ENCODE measurements at regions not wholly inside any gene's neighbourhood (a gene's known extent, or its start where the extent isn't known, plus 50 kb on each side); places are given as distances from the start of the nearest gene placed in this dataset.

DNA sequence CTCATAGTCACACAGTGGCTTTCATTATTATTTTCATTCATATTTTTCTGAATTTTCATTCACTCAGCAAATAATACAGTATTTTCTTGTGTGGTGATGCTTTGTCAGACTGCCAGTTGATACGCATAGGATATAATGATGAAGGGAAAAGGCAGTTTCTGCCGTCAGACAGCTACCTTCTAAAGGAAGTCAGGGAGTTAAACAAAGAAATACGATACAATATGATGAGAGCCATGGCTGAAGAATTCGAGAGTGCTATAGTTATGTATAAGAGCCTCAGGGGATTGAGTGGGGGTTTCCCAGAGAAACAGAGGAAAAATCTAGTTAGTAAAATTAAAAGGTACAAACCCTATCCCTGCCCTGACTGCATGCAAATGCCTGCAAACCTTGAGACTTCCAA is 479.1 kb downstream of the OLFM4 start:
- DNase-seq (ENCODE audit: low spot score) = no peak

DNA sequence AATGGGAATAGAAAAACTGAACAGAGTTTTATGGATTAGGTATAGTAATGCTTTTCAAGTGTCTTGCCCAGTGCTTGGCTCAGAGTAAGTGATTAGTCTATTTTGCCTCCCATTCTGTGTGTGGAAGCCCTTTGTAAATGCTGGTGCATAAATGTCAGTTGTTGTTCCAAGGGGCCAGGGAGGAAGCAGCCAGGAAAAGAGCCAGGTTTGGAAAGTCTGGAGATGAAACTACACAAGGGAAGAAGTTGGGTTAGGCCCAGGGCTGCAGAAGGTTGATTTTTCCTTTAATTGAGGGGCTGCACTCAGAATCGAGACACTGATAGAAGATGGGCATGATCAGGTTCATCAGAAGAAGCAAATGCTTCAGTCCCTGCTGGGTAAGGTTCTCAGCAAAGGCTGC is 484.0 kb downstream of the OLFM4 start:
- no peak for DNase-seq (ENCODE audit: low spot score)

DNA sequence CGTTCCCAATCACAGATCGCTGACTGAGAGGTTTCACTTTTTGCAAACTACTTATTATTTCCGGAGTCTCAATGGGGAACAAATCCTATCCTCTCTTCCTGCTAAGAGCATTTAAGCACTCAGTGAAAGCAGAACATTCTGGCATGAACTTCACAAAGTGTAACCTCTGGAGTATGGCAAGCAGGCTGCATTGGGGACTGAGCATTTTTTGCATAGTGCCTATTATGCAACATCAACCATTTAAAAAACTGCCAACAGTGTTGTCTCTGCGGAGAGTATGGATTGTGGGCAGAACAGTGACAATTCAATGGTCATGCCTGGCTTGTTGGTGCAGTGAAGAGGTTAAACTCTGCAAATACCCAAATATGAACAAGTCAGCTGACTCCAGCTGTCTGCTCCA is 484.6 kb downstream of the OLFM4 start:
- DNase-seq (ENCODE audit: low spot score) = no peak

DNA sequence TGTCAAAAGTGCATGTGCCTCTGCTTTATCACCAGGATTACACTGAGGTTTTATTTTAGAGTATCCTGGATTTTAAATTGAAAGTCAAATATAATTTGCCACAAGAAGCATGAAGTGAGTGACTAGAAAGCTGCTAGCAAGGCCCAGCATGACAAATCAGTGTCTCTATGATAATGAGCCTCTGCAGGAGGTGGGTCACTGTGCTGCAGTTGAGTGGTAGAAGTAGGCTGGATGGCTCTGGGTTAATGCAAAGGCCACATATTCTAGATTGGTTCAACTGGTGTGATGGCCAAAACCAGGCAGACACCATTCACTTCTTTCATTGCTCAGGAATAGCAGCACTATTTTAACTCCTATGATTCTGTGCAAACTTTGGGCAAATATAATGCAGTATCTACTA is 491.5 kb downstream of the OLFM4 start:
- DNase-seq (ENCODE audit: low spot score) = no peak

DNA sequence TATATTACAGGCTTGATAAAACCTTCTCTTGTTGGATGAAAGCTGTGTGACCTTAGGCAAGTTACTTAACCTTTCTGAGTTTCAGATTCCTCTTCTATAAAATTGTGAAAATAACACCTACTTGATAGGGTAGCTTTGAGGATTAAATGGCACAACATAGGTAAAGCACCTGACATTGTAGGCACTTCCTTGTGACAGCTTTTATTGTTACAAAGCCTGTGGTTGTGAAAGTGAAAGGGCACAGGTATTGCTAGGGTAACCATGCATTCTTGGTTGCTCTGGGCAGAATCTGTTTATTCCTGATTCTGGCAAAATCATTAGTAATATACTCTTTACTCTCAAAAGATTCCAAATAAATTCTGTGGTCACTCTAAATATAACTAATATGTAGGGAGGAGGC is 493.4 kb downstream of the OLFM4 start:
- DNase-seq (ENCODE audit: low spot score) = no peak

DNA sequence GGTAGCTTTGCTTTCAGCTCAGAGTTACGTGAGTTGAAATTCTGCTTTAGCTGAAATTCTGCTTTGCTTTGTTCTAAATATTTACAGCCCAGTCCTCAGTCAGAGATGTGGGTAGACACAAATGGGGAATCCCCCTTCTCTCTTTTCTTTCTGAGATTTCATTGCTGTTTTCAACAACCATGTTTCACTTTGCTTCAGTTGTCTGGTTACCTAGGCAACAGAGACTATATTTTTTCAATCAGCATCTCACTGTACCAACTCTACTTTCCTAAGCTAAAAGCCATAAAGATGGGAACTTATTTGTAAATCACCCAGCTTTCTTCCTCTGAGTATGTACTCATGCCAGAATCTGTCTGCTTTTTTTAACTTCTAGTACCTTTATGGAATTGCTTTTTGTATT is 509.0 kb downstream of the OLFM4 start:
- no peak for DNase-seq (ENCODE audit: low spot score)

DNA sequence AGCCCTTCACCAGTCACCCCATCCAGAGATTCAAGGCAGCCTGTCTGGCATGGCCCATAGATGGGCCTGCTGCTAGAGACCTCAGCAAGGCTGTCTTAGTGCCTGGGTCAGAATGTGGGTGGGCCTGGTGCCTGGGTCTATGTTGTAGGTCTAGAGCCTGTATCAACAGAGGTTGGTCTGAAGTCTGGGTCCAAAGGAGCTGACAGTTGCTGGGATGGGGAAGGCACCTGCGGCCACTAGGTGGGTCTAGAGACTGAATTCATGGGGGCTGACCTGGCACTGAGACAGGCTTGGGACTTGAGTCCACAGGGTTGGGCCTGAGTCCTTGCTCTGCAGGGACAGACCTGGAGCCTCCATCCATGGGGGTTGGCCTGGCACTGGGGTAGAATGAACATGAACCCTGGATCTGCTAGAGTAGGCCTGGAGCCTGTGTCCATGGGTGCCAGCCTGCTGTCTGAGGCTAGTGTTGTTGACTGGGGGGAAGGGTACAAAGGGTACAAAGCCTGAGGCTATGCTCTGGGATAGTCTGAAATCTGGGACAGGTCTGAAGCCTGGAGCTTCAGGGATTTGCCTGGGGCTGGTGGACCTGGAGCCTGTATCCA is 516.8 kb downstream of the OLFM4 start:
- no peak for DNase-seq (ENCODE audit: low spot score)

DNA sequence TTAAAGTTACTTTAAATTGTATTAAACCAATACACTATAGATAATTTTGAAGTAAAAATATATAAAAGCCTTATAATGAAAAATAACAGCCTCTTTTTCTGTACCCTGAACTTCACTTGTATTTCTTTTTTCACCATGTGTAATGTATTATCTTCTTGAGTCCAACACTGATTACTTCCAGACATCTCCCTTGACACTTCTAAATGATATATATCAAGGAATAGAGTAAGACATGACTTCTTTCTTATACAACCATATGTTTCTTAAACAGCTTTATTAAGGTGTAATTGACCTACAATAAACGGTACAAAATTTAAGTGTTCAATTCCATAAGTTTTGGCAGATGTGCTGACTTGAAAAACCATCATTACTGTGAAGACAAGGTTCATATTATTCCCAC is 531.9 kb downstream of the OLFM4 start:
- DNase-seq (ENCODE audit: low spot score) = no peak

DNA sequence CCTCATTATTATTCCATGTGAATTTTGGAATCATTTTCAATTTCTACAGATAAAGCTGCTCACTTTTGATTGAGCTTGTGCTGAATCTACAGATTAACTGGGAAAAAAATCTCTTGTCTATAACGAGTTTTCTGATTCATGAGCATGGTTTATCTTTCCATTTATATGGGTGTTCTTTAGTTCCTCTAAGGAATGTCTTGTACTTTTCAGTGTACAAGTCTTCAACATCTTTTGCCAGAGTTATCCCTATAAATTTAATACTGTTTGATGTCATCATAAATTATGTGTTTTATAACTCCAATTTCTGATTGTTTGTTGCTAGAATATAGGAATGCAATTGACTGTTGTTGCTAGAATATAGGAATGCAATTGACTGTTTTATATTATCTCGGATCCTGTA is 533.8 kb downstream of the OLFM4 start:
- DNase-seq (ENCODE audit: low spot score) = no peak

DNA sequence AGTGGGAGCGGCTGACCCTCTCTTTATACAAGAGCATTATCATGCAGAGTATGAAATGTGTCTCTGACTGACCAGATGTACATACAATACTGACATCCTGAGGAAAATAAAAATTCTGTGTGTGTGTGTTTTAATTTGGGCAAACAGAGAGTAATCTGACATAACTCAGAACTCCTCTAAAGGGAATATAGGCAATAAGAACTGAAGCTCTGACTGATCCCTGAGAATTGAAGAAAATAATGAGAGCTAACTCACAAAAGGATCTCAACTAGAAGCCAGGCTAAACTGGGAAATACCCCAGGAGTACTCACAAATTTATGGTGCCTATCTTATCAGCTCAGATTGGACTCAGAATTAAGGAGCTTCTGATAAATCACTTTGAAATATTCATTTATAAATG is 539.9 kb downstream of the OLFM4 start:
- no peak for DNase-seq (ENCODE audit: low spot score)

DNA sequence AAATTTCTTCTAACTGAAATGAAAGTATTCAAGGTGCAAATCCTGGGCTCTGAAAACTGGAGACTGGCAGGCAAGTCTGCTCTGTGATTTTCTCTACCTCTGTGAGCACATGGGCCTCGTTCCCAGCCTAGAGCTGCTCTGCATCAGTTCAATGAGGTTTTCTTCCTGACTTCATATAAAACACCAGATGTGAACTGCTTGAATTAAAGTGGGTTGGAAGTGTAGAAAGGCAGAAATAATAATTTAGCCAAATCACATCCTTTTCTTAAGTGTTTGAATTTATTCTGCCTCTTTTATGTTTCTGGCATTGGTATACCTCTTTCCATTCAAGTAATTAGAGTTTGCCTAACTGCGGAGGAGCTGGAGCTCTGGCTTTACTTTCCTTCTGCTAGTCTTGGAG is 540.8 kb downstream of the OLFM4 start:
- DNase-seq (ENCODE audit: low spot score) = no peak

DNA sequence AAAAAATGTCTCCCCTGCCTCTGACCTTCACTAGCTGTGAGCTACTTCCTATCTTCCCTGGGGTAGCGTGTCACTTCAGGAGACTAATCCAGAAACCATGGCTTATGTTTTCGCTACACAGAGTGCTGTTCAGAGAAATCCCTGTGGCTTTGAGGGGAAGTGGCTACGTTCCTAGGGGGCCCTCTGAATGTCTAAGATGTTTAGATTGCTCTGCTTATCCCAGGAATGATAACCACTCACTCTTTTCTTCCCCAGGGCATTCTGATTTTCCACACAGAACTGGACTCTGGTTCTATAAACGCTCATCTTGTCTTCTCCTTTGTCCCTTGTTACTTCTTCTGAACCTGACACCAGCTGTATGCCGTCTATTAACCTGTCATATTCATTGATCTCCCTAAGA is 572.5 kb downstream of the OLFM4 start:
- DNase-seq (ENCODE audit: low spot score) = no peak

DNA sequence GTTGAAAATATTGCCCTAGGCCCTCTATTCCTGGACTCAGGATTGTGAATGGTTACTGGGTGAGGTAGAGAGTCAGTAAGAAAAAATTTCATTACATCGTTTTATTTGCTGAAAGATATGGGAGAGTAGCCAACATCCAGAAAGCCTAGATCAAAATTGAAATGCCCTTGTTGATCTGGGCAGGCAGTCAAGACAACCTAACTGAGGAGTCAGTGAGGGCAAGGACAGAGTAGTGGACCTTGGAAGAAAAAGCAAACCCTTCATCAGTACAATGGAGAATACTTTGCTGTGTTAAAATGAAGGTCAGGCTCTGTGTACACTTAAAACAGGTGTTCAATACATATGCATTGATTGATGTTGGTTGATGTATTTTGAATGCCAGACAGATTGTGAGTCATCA is 576.7 kb downstream of the OLFM4 start:
- DNase-seq (ENCODE audit: low spot score) = no peak

DNA sequence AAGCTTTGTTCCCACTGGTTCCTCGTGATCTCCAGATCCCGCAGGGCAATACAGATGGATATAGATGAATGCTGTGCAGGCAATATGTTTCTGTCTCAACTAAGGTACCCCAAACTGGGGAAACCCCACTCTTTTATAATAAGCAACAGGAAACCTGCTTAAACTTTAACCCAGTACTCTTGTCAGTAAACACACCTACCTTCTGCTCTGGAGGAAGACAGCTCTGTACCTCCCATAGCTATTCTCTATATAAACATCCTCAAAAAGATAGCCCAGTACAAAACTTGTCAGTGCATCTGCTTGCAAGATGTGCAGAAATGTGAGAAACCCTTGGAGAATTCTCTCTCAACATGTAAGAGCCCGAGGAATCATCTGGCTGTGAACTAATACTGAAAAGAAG is 583.6 kb downstream of the OLFM4 start:
- DNase-seq (ENCODE audit: low spot score) = no peak

DNA sequence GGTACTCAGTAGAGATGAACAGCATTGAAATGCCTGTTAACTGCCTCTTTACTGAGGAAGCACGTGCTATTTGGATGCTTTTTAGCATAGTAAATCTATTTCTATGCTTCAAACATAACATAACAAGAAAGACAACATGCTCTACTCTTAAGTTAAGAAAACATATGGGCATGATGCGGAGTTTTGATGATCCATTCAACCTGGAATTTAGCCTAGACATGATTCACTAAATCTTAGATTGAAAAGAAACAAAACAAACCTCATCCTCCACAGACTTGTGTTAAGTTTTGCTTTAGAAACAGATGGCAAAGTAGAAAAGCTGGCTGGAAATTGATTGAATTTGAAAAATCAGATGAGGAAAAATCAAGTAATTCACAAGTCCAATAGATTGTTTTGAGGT is 593.8 kb downstream of the OLFM4 start:
- DNase-seq (ENCODE audit: low spot score) = no peak

DNA sequence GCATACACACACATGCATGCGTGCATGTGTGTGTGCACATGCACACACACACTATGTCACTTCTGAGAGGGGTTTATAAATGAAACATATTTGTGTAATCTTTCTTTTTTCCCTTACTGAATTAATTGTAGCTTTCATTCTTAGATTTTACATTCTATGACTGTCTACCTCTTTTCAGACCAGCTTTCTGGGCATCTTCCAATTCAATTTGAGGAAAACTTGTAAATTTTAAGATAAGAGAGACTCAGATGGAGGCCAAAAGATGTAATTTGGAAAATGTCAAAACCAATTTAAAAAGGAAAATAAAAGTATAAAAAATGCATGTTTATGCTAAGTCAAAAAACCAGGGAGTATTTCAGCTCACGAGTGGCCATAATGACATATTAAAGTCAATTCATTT is 594.5 kb downstream of the OLFM4 start:
- no peak for DNase-seq (ENCODE audit: low spot score)

DNA sequence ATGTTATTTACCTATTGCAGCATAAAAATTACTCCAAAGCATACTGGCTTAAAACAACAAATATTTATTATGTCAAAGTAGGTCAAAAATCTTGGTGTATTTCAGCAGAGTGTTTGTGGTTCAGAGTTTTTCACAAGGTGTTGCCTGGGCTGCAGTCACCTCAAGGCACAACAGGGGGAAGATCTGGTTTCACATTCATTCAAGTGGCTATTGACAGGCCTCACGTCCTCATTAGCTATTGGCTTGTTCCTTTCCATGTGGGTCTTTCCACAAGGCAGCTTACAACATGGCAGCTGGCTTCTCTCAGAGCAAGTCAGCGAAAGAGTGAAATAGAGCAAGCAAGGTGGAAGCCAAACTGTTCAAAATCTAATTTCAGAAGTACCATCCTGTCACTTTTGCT is 602.9 kb downstream of the OLFM4 start:
- DNase-seq (ENCODE audit: low spot score) = no peak

DNA sequence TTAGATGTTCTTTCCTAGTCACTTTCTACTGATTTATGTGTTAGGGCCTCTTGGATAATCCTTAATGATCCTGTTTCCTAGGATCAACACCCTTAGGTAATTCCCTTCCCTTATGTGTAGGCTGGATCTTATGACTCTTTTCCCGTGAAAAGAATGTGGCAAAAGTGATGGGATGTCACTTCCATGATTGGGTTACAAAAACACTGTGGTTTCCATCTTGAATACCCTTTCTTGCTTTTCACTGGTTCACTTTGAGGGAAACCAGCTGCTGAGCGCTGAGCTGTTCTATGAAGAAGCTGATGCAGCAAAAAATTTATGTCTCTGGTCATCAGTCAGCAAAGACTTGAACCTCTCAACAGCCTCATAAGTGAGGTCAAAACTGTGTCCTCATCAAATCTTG is 609.4 kb downstream of the OLFM4 start:
- DNase-seq (ENCODE audit: low spot score) = no peak

DNA sequence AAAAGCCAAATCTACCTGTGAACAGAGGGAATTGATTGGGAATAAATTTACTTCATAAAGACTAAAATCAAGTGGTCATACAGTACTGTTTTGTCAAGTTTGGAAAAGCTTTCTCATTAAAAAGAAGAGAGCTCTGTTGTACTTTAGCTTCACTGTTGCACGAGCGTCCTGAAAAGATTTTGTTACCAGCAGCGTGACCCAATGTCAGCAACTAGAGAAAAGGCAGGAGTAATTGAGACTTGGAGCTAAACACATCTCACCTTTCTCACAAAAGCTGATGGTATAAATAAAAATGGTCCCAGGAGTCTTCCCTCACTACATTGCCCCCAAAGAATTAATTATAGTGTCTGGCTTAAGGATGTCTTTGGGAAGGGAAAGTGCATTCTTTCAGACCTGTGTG is 613.7 kb downstream of the OLFM4 start:
- no peak for DNase-seq (ENCODE audit: low spot score)

DNA sequence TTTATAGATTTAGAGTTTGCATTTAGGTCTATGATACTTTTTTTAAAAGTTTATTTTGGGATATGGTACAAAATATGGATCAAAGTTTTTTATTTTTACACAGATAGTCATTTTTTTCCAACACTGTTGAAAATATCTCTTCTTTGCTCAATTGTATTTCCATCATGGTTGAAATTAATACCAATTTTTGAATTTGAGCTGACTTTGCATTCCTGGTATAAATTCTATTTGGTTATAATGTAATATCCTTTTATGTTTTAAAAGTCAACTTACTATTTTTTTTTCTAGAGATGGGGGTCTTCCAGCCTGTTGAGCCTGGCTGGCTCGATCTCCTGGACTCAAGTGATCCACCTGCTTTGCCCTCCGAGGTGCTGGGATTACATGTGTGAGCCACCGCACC is 620.1 kb downstream of the OLFM4 start:
- no peak for DNase-seq (ENCODE audit: low spot score)

DNA sequence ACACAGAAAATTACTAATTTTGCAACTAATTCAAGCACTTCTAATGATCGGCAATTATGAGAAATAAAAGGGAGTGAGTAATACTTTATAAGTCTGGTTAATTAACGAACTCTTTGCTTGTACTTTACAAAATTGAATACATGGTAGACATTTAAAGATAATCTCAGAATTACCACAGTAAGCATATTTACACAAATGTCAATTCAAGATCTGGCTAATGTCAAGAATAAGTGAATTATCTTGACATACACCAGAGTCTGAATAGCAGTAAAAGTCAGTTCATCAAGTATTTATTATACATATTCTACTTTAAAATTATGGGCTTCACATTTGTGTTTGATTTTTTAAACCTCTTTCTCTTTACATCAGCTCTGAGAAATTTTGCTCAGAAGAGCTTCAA is 643.4 kb downstream of the OLFM4 start:
- DNase-seq (ENCODE audit: low spot score) = no peak

DNA sequence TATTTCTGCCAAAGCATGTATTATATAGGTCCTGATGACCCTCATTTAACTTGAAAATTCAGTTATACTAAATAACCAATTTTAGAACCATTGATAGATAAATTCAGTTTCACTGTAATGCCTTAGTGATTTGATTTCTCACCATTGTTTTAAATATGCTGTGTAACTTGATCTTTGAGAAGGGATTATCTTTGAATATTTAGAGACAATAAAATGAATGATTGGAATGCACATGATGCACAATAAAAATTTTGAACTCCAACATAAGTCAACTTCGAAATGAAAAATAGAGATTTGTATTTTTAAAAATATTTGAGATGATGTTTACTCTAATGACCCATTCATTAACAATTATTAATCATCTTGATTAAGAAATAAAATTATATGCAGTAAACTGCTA is 654.5 kb downstream of the OLFM4 start:
- DNase-seq (ENCODE audit: low spot score) = no peak

DNA sequence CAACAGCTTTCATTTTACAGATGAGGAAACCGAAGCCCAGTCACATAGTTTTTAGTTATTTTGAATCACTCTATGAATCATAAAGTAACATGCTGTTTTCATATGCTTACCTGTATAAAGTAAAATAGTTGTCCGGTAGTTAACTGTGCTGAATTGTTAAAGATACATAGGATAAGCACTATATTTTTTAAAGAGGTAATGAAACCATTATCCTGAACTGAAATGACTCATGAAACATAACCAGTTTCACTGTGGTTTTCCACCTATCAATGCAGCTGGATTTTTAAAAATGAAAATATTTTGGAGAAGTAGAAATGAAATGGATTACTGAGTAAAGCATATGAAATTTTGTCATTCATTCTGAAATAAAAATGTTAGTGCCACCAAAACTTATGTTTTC is 655.0 kb downstream of the OLFM4 start:
- no peak for DNase-seq (ENCODE audit: low spot score)

DNA sequence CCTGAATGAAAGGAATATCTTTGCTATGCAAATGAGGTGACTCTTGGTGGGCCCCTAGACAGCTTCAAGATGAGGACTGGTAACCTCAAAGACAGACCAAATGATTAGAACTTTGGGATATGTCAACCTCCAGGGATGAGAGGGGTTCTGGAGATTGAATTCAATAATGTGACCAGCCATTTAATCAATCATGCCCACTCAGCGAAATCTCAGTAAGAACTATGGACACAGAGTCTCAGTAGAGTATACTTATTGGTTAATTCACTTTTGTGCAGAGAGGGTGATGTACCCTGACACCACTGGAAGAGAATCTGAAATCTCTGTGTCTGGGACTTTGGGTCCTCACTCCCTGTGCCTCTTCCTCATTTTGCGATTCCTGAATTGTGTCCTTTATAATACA is 662.8 kb downstream of the OLFM4 start:
- no peak for DNase-seq (ENCODE audit: low spot score)
